Osteocyte (in vitro differentiated cells): ENCODE measurements at regions not wholly inside any gene's neighbourhood (a gene's known extent, or its start where the extent isn't known, plus 50 kb on each side); places are given as distances from the start of the nearest gene placed in this dataset.
"Not testable (repeated sequence)": the region's sequence is repeated elsewhere in the genome, so short reads cannot be mapped to it uniquely, and the experiment has no call there.

ENCODE experiments used
- DNase-seq: peaks from one replicate; pipeline ENCODE4 v3.0.0; 2021; ENCODE audit warnings: mixed read lengths; ENCODE audit not compliant: unreplicated experiment; ENCODE audit errors: extremely low spot score
- H3K27ac Mint-ChIP-seq: one replicate; pipeline ENCODE4 v1.8.0; 2021; ENCODE audit warnings: mild to moderate bottlenecking, mixed read lengths; ENCODE audit not compliant: unreplicated experiment
- H3K27me3 Mint-ChIP-seq: one replicate; pipeline ENCODE4 v1.8.0; 2021; ENCODE audit warnings: mixed read lengths; ENCODE audit not compliant: unreplicated experiment
- H3K36me3 Mint-ChIP-seq: one replicate; pipeline ENCODE4 v1.8.0; 2021; ENCODE audit warnings: mixed read lengths; ENCODE audit not compliant: unreplicated experiment
- H3K4me1 Mint-ChIP-seq: one replicate; pipeline ENCODE4 v1.8.0; 2021; ENCODE audit warnings: mixed read lengths; ENCODE audit not compliant: unreplicated experiment
- H3K4me3 Mint-ChIP-seq: one replicate; pipeline ENCODE4 v1.8.0; 2021; ENCODE audit warnings: mild to moderate bottlenecking, moderate library complexity, mixed read lengths; ENCODE audit not compliant: unreplicated experiment
- H3K9me3 Mint-ChIP-seq: one replicate; pipeline ENCODE4 v1.8.0; 2021; ENCODE audit warnings: mixed read lengths; ENCODE audit not compliant: unreplicated experiment

GRCh38 chrX:92081250-92081649 is 302.1 kb downstream of the PCDH11X start:
- H3K27ac Mint-ChIP-seq, H3K36me3 Mint-ChIP-seq, H3K4me3 Mint-ChIP-seq, H3K4me1 Mint-ChIP-seq, H3K27me3 Mint-ChIP-seq, DNase-seq, H3K9me3 Mint-ChIP-seq: not testable (repeated sequence)

GRCh38 chrX:92090756-92091155 is 311.6 kb downstream of the PCDH11X start:
- not testable (repeated sequence) for H3K4me1 Mint-ChIP-seq, DNase-seq, H3K27ac Mint-ChIP-seq, H3K27me3 Mint-ChIP-seq, H3K36me3 Mint-ChIP-seq, H3K4me3 Mint-ChIP-seq
- H3K9me3 Mint-ChIP-seq: peaks cover 12% of the 10 kb centered on the region

GRCh38 chrX:92098136-92098535 is 319.0 kb downstream of the PCDH11X start:
- not testable (repeated sequence) for H3K4me1 Mint-ChIP-seq, H3K27ac Mint-ChIP-seq, H3K27me3 Mint-ChIP-seq, H3K36me3 Mint-ChIP-seq, H3K4me3 Mint-ChIP-seq, DNase-seq
- H3K9me3 Mint-ChIP-seq: peaks cover 20% of the 10 kb centered on the region

- not testable (repeated sequence) for H3K36me3 Mint-ChIP-seq, H3K4me3 Mint-ChIP-seq, H3K27me3 Mint-ChIP-seq, DNase-seq, H3K4me1 Mint-ChIP-seq, H3K27ac Mint-ChIP-seq
- H3K9me3 Mint-ChIP-seq: peaks cover 32% of the 10 kb centered on the region
Observed at GRCh38 chrX:92100095-92100494, 320.9 kb downstream of the PCDH11X start.

- not testable (repeated sequence) for H3K27ac Mint-ChIP-seq, H3K4me1 Mint-ChIP-seq, H3K36me3 Mint-ChIP-seq, H3K27me3 Mint-ChIP-seq, DNase-seq, H3K4me3 Mint-ChIP-seq
- H3K9me3 Mint-ChIP-seq: peaks cover 24% of the 10 kb centered on the region
Observed at GRCh38 chrX:92105693-92106092, 326.5 kb downstream of the PCDH11X start.

GRCh38 chrX:92106671-92107070 is 327.5 kb downstream of the PCDH11X start:
- H3K4me3 Mint-ChIP-seq, H3K36me3 Mint-ChIP-seq, H3K27me3 Mint-ChIP-seq, H3K27ac Mint-ChIP-seq, H3K4me1 Mint-ChIP-seq, DNase-seq: not testable (repeated sequence)
- peaks cover 17% of the 10 kb centered on the region for H3K9me3 Mint-ChIP-seq

GRCh38 chrX:92110410-92110911 is 331.3 kb downstream of the PCDH11X start:
- not testable (repeated sequence) for H3K27me3 Mint-ChIP-seq, DNase-seq, H3K9me3 Mint-ChIP-seq, H3K4me1 Mint-ChIP-seq, H3K4me3 Mint-ChIP-seq, H3K36me3 Mint-ChIP-seq, H3K27ac Mint-ChIP-seq

- H3K4me3 Mint-ChIP-seq, H3K9me3 Mint-ChIP-seq, H3K27ac Mint-ChIP-seq, H3K4me1 Mint-ChIP-seq, DNase-seq, H3K36me3 Mint-ChIP-seq, H3K27me3 Mint-ChIP-seq: not testable (repeated sequence)
Observed at GRCh38 chrX:92117701-92118100, 338.5 kb downstream of the PCDH11X start.

GRCh38 chrX:92163035-92163434 is 383.9 kb downstream of the PCDH11X start:
- H3K4me3 Mint-ChIP-seq, H3K27ac Mint-ChIP-seq, DNase-seq, H3K36me3 Mint-ChIP-seq, H3K9me3 Mint-ChIP-seq, H3K27me3 Mint-ChIP-seq, H3K4me1 Mint-ChIP-seq: not testable (repeated sequence)
